HG02678 (cell line): ENCODE measurements at regions not wholly inside any gene's neighbourhood (a gene's known extent, or its start where the extent isn't known, plus 50 kb on each side); places are given as distances from the start of the nearest gene placed in this dataset.
"Not testable (repeated sequence)": the region's sequence is repeated elsewhere in the genome, so short reads cannot be mapped to it uniquely, and the experiment has no call there.

Experiments
- ATAC-seq: cut with Tn5 transposase; IDR thresholded peaks from one replicate; pipeline ENCODE4 v1.9.1; 2021; ENCODE audit warnings: mild to moderate bottlenecking, moderate library complexity; ENCODE audit not compliant: unreplicated experiment

- not testable (repeated sequence) for ATAC-seq
Observed at GRCh38 chr21:7828260-7828659, 2693.1 kb upstream of the TPTE start.

GRCh38 chr21:7829411-7829810, 2692.0 kb upstream of the TPTE start:
- ATAC-seq, result not testable (repeated sequence)

- not testable (repeated sequence) for ATAC-seq
Observed at GRCh38 chr21:7837315-7837714, 2684.1 kb upstream of the TPTE start.

- ATAC-seq, result not testable (repeated sequence)
Observed at GRCh38 chr21:7853426-7853825, 2668.0 kb upstream of the TPTE start.

GRCh38 chr21:7853836-7854235, 2667.5 kb upstream of the TPTE start:
- ATAC-seq, result not testable (repeated sequence)
